ENCODE measurements at regions not wholly inside any gene's neighbourhood (a gene's known extent, or its start where the extent isn't known, plus 50 kb on each side); places are given as distances from the start of the nearest gene placed in this dataset.

- DNase-seq (no peak), ATAC-seq (no peak)
- Mint-ChIP-seq H3K27ac (no peak overlapping the region), H3K4me1 (no peaks in the 10 kb centered on the region), H3K27me3 (peaks cover 2% of the 10 kb centered on the region), H3K4me3 (no peak overlapping the region), H3K36me3 (ENCODE audit: low read depth) (no peaks in the 10 kb centered on the region), H3K9me3 (ENCODE audit: low read depth) (no peaks in the 10 kb centered on the region)
- CTCF ChIA-PET = no interaction called here
- intact Hi-C loops (cut with DNase I, micrococcal nuclease) = loop anchor here in 1 of 2 experiments (10.0 kb wide), 1 partner anchor 143 kb away; no protein-coding TSS in a partner anchor
- POLR2A ChIA-PET = no interaction called here
Measured at GRCh38 chr21:30942192-30942591, 60.8 kb upstream of the KRTAP11-1 start.

DNA sequence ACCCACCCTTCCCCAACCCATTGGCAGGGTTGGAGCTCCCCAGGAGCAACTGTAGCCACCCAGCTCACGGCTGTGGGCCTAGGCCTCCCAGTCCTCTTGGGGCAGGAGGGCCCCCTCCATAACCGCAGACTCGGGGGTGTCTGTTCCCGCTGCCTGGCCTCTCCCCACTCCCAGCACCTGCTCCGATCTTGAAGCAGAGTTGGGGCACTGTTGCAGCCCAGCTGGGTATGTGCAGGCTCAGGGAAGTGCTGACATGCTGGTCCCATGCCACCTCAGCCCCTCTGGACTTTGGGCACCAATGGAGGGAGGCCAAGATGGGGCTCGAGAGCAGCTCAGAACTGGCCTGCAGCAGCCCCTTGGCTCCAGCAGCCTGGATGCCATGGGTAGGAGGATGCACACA, 54.8 kb upstream of the KRTAP11-1 start:
- ChIA-PET CTCF (no interaction called here), POLR2A (no interaction called here)
- Mint-ChIP-seq H3K36me3 (ENCODE audit: low read depth) (no peaks in the 10 kb centered on the region), H3K4me1 (no peaks in the 10 kb centered on the region), H3K27me3 (no peaks in the 10 kb centered on the region), H3K4me3 (no peak overlapping the region), H3K27ac (no peak overlapping the region), H3K9me3 (ENCODE audit: low read depth) (peaks cover 2% of the 10 kb centered on the region)
- ATAC-seq (no peak), DNase-seq (no peak)
- intact Hi-C loops (cut with DNase I, micrococcal nuclease) = no loop called here

- CTCF ChIA-PET = no interaction called here
- DNase-seq = no peak
Measured at GRCh38 chr21:30935889-30936168, 54.4 kb upstream of the KRTAP11-1 start.

GRCh38 chr21:30935121-30935888, 53.9 kb upstream of the KRTAP11-1 start:
- H3K4me1 Mint-ChIP-seq = no peaks in the 10 kb centered on the region
- H3K9me3 Mint-ChIP-seq (ENCODE audit: low read depth) = peaks cover 2% of the 10 kb centered on the region
- CTCF ChIA-PET = interaction anchor here (1.0 kb wide), 1 partner anchor 19 kb away, joined by 3 read pairs; no protein-coding TSS in a partner anchor
- POLR2A ChIA-PET = no interaction called here
- no peak overlapping the region for H3K27ac Mint-ChIP-seq
- no peaks in the 10 kb centered on the region for H3K36me3 Mint-ChIP-seq (ENCODE audit: low read depth)
- ATAC-seq = no peak
- no peaks in the 10 kb centered on the region for H3K27me3 Mint-ChIP-seq
- intact Hi-C loops (cut with DNase I, micrococcal nuclease) = no loop called here
- no peak for DNase-seq
- no peak overlapping the region for H3K4me3 Mint-ChIP-seq

More at GRCh38 chr21:30935889-30936168, 54.4 kb upstream of the KRTAP11-1 start:
- peaks cover 2% of the 10 kb centered on the region for H3K9me3 Mint-ChIP-seq (ENCODE audit: low read depth)
- H3K4me1 Mint-ChIP-seq = no peaks in the 10 kb centered on the region
- POLR2A ChIA-PET = no interaction called here
- H3K36me3 Mint-ChIP-seq (ENCODE audit: low read depth) = no peaks in the 10 kb centered on the region
- intact Hi-C loops (cut with DNase I, micrococcal nuclease) = no loop called here
- no peak for ATAC-seq
- no peak overlapping the region for H3K27ac Mint-ChIP-seq
- no peak overlapping the region for H3K4me3 Mint-ChIP-seq
- no peaks in the 10 kb centered on the region for H3K27me3 Mint-ChIP-seq

DNA sequence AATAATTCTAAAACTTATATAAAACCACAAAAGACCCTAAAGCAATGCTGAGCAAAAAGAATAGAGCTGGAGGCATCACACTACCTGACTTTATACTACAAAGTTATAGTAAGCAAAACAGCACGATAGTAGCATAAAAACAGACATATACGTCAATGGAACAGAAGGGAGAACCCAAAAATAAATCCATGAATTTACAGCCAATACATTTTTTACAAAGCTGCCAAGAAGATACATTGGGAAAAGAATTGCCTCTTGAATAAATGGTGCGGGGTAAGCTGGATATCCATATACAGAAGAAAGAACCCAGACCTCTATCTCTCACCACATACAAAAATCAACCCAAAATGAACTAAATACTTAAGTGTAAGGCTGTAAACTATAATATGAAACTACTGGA, 51.3 kb upstream of the KRTAP11-1 start:
- intact Hi-C loops (cut with DNase I, micrococcal nuclease) = no loop called here
- ATAC-seq = no peak
- CTCF ChIA-PET = no interaction called here
- POLR2A ChIA-PET = no interaction called here
- Mint-ChIP-seq H3K36me3 (ENCODE audit: low read depth) (no peaks in the 10 kb centered on the region), H3K27me3 (peaks cover 3% of the 10 kb centered on the region), H3K4me3 (no peak overlapping the region), H3K4me1 (no peaks in the 10 kb centered on the region), H3K27ac (no peak overlapping the region), H3K9me3 (ENCODE audit: low read depth) (peaks cover 2% of the 10 kb centered on the region)
- no peak for DNase-seq

Data from activated CD4-positive, alpha-beta T cell treated with anti-CD3 and anti-CD28 coated beads for 36 hours (primary cell).